GM18508 (cell line): ENCODE measurements at regions not wholly inside any gene's neighbourhood (a gene's known extent, or its start where the extent isn't known, plus 50 kb on each side); places are given as distances from the start of the nearest gene placed in this dataset.
"Not testable (repeated sequence)": the region's sequence is repeated elsewhere in the genome, so short reads cannot be mapped to it uniquely, and the experiment has no call there.

Source experiments
- ATAC-seq: cut with Tn5 transposase; IDR thresholded peaks from one replicate; pipeline ENCODE4 v1.9.1; 2021; ENCODE audit warnings: moderate number of reproducible peaks; ENCODE audit not compliant: insufficient read depth, unreplicated experiment

DNA sequence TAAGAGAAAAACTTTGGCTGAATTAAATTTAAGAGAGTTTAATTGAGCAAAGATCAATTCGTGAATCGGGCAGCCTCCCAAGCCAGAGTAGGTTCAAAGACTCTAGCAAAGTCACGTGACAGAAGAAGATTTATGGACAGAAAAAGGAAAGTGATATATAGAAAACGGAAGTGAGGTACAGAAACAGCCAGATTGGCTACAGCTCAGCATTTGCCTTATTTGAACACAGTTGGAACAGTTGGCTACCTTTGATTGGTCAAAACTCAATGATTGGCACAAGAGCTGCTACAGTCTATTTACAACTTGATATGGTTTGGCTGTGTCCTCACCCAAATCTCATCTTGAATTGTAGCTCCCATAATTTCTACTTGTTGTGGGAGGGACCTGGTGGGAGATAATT lies 102.6 kb downstream of the PLG start:
- ATAC-seq: no peak

GRCh38 chr6:160808263-160808662 lies 106.2 kb downstream of the PLG start:
- no peak for ATAC-seq

DNA sequence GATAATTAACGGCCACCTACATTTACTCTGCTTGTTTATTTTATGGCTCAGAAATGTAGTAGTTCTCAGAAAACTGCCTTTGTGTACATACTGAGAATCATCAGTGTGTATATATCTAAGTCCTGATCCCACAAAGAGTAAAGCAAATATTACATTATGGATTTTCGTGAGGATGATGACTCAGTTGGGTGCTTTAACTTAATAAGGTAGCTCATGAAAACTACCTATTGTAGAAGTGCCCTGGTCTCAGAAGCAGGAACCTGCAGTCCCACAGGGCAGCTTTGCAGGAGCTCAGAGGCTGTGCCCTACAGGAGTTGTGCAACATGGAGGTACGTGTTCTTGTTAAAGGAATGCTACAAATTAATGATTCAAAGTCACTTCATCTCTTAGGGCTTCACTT lies 108.2 kb downstream of the PLG start:
- no peak for ATAC-seq

GRCh38 chr6:160812097-160812496 lies 110.1 kb downstream of the PLG start:
- ATAC-seq: no peak

GRCh38 chr6:160818934-160819333 lies 116.9 kb downstream of the PLG start:
- no peak for ATAC-seq

- ATAC-seq: not testable (repeated sequence)
Observed at GRCh38 chr6:160820661-160821060, 118.6 kb downstream of the PLG start.

GRCh38 chr6:160831739-160832138 lies 129.7 kb downstream of the PLG start:
- no peak for ATAC-seq

GRCh38 chr6:160832422-160832821 lies 130.4 kb downstream of the PLG start:
- no peak for ATAC-seq

- no peak for ATAC-seq
Observed at GRCh38 chr6:160837146-160837545, 135.1 kb downstream of the PLG start.

- no peak for ATAC-seq
Observed at GRCh38 chr6:160851031-160851430, 140.5 kb upstream of the MAP3K4 start.

GRCh38 chr6:160853946-160854345 lies 137.6 kb upstream of the MAP3K4 start:
- ATAC-seq: no peak

DNA sequence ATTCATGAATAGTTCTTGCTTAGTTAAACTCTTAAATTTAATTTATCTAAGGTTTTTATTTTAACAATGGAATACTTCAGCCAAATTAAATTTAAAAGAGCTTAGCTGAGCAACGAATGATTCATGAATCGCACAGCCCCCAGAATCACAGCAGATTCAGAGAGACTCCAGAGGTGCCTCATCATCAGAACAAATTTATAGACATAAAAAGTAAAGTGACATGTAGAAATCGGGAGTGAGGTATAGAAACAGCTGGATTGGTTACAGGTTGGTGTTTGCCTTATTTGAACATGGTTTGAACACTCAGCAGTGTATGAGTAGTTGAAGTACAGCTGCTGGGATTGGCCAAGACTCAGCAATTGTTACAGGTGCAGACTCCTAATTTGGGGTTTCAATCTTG lies 132.7 kb upstream of the MAP3K4 start:
- ATAC-seq: no peak

- ATAC-seq: no peak
Observed at GRCh38 chr6:160859822-160860221, 131.7 kb upstream of the MAP3K4 start.

DNA sequence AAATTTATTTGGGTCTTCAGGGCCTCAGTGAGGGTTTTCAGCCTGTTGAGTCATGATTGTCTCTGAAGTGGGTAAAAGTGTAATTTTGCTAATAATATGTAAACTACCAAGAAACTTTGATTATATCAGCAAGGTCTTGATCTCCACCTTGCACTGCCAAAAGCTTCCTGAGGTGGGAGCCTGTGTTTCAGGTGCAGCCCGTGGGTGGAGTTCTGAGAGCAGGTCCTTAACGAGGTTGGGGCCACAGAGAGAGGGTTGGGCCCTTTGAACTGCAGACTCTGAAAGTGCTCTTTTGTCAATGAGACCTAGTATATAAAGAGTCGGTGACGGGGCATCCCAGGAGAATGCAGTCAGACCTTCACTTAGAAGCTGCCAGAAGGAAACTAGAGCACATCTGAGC lies 129.7 kb upstream of the MAP3K4 start:
- ATAC-seq: no peak

- ATAC-seq: no peak
Observed at GRCh38 chr6:160863782-160864181, 127.8 kb upstream of the MAP3K4 start.

DNA sequence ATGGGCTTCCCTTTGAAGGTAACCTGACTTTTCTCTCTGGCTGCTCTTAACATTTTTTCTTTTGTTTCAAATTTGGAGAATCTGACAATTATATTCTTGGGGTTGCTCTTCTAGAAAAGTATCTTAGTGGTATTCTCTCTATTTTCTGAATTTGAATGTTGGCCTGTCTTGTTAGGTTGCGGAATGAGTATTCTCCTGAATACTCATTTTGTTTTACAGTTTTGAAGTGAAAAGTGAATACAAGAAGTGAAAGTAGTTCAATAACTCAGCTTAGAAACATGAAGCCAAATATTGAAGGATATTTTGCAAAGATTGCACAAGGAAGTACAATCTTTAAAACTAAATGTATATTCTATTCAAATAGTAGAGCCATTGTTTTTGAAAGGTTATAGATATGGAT lies 120.2 kb upstream of the MAP3K4 start:
- ATAC-seq: peak; percentile 79

GRCh38 chr6:160881148-160881808 lies 110.3 kb upstream of the MAP3K4 start:
- no peak for ATAC-seq

GRCh38 chr6:160882006-160882405 lies 109.6 kb upstream of the MAP3K4 start:
- no peak for ATAC-seq

DNA sequence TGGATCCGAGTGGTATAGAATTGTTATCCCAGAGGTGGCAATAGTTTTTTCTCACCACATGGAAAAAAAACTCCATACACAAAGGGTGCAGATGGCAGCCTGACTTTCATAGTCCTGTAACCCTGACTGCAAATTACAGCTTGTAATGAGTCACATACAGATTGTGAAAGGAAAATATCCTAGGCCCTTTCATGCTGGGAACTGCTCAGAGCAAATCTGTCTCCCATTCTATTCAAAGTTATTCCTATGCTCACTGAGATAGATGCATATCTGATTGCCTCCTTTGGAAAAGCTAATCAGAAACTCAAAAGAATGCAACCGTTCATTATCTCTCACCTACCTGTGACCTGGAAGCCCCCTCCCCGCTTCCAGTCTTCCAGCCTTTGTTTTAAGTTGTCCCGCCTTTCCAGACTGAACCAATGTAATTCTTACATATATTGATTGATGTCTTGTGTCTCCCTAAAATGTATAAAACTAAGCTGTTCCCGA lies 108.7 kb upstream of the MAP3K4 start:
- ATAC-seq: no peak

- ATAC-seq: no peak
Observed at GRCh38 chr6:160883560-160883959, 108.0 kb upstream of the MAP3K4 start.

- ATAC-seq: no peak
Observed at GRCh38 chr6:160883999-160884398, 107.6 kb upstream of the MAP3K4 start.

DNA sequence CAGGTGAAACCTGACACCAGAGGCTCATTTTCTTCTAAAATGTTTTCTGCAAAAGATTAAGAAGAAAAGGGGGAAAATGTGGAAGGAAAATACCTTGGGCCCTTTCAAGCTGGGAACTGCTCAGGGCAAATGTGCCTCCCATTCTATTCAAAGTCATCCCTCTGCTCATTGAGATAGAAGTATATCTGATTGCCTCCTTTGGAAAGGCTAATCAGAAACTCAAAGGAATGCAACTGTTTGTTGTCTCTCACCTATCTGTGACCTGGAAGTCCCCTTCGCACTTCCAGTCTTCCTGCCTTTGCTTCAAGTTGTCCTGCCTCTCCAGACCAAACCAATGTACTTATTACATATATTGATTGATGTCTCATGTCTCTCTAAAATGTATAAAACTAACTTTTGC lies 102.4 kb upstream of the MAP3K4 start:
- ATAC-seq: not testable (repeated sequence)

DNA sequence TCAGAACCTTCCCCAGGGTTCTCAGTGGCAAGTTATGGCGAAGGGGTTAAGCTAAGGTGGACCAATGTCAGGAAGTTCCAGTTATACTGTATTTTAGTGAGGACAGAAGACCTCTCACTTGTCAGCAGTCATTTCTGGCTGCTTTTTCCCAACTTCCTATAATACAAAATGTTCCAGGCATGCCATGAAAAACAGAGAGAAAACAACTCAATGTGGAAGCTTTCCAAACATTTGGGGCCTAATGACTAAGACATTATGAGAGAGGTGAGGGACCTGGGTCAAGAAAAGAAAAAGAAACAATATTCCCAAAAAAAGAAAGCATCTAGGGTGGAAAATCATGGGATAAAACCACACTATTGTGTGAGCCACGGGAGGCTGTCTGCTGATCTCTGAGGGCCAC lies 99.9 kb upstream of the MAP3K4 start:
- no peak for ATAC-seq
